ENCODE measurements at regions not wholly inside any gene's neighbourhood (a gene's known extent, or its start where the extent isn't known, plus 50 kb on each side); places are given as distances from the start of the nearest gene placed in this dataset.
A peak's percentile ranks its signal among the peaks of the same experiment; 100 is the strongest.
"Not testable (repeated sequence)": the region's sequence is repeated elsewhere in the genome, so short reads cannot be mapped to it uniquely, and the experiment has no call there.

DNA sequence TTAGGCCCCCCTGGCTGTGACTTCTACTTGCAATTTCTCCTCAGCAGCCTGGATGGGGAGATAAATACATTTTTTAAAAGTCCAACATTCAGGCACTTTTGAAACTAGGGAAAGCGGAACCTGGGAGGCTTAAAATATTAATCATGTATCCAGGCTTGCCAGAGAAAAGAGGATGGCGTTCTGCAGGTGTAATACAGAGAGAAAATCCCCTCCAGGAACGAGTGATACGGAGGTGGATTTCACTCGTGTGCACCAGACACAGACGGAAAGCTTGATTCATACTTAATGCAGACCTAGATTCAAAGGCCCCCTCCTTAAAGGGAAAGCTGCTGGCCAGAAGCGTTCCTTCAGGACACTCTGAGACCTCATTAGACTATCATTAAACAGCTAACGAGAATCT lies 354.0 kb upstream of the BOD1L1 start:
- DNase-seq (ENCODE audit: low read depth in 4 of 4, low spot score in 3 of 4) = no peak

GRCh38 chr4:13982010-13982409 lies 354.5 kb upstream of the BOD1L1 start:
- DNase-seq (ENCODE audit: low read depth in 4 of 4, low spot score in 3 of 4) = no peak

DNA sequence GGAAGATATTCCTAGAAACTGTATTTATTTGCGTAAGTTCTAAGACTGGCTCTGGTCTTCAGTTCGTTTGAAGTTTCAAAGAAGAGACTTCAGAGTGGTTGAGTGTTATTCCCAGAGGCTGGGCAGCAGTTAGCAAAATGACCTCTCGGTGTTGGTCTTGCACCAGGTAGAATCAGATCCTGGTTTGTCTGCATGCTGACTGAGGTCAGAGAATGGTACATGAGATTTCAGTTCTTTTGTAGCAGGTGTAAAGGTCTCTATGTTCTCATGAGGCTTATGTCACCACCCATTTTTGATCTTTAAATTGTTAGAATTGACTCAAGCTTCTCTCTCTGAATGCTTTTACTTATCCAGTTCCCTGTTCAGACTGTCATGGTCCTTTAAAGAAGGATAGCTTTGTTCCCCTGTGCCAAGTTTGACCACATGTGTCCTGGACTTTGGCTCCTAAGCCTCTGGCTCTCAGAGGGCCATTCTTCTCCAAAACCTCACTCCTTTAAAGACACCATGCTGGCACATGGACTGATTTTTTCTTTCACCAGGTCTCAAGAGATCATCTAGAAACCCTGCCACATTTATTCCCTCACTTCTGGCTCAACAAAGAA lies 355.8 kb upstream of the BOD1L1 start:
- no peak for DNase-seq (ENCODE audit: low read depth in 4 of 4, low spot score in 3 of 4)

DNA sequence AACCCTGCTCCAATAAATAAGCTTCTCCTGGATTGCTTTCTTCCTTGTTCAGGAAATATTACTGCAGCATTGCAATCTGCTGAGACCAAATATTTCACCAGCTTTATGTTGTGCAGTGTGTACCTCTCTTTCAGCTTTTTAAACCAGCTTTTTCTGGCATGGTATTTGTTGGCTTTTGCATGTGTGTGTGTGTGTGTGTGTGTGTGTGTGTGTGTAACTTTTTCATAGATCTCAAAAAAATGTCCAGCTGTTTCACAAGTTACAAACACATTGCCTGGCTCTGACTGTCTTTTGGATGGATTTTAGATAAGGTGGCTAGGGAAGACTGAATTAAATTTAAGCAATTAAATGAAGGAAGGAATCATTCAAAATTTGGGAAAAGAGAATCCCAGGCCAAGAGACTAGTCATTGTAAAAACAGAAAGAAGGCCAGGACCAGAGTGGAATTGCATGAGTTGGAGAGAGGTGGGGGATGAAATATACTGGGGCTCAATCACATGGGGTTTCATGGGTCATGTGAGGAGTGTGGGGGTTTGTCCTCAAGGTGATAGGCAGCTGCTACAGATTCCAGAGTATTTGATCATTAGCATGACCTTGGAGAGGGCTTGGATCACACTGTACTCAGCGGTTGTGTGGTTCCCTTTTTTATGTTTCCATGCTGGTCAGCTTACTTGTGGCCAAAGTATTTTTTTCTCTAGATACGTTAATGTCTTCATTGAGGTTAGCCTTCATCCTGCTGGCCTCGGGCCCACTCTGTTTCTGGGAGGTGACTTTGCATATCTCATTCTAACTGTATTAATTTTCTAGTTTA lies 357.7 kb upstream of the BOD1L1 start:
- DNase-seq (ENCODE audit: low read depth in 4 of 4, low spot score in 3 of 4) = no peak

DNA sequence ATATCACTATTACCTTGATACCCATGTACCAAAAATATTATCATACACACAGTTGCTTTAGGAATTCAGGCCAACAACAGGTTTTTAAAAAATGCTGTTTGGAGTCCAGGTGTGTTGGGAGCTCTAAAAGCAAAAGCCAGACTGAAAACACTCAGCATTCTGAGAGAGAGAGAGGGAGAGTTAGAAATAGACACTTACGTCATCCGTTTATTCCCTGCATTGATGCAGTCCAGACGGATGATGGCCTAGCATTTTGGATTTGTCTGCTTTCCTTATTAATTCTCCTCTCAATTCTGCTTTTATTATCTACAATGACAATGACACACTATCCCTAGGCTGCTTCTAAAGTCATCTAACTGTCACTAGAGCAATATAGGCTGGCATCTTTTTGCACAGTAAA lies 358.3 kb upstream of the BOD1L1 start:
- DNase-seq (ENCODE audit: low read depth in 4 of 4, low spot score in 3 of 4) = no peak

GRCh38 chr4:13986548-13986947 lies 359.0 kb upstream of the BOD1L1 start:
- no peak for DNase-seq (ENCODE audit: low read depth in 4 of 4, low spot score in 3 of 4)

GRCh38 chr4:13988353-13989305 lies 361.1 kb upstream of the BOD1L1 start:
- no peak for DNase-seq (ENCODE audit: low read depth in 4 of 4, low spot score in 3 of 4)

DNA sequence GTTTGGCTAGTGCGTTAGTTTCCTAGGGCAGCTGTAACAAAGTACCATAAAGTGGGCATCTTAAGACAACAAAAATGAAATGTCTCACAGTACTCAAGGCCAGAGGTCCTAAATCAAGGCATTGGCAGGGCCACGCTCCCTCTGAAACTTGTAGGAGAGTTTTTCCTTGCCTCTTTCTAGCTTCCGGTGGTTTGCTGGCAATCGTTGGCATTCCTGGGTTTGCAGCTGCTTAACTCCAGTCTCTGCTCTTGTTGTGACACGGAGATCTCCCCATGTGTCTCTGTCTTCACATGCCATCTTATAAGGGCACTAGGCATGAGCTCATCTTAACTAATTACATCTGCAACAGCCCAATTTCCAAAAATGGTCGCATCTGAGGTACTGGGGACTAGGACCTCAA lies 362.0 kb upstream of the BOD1L1 start:
- no peak for DNase-seq (ENCODE audit: low read depth in 4 of 4, low spot score in 3 of 4)

DNA sequence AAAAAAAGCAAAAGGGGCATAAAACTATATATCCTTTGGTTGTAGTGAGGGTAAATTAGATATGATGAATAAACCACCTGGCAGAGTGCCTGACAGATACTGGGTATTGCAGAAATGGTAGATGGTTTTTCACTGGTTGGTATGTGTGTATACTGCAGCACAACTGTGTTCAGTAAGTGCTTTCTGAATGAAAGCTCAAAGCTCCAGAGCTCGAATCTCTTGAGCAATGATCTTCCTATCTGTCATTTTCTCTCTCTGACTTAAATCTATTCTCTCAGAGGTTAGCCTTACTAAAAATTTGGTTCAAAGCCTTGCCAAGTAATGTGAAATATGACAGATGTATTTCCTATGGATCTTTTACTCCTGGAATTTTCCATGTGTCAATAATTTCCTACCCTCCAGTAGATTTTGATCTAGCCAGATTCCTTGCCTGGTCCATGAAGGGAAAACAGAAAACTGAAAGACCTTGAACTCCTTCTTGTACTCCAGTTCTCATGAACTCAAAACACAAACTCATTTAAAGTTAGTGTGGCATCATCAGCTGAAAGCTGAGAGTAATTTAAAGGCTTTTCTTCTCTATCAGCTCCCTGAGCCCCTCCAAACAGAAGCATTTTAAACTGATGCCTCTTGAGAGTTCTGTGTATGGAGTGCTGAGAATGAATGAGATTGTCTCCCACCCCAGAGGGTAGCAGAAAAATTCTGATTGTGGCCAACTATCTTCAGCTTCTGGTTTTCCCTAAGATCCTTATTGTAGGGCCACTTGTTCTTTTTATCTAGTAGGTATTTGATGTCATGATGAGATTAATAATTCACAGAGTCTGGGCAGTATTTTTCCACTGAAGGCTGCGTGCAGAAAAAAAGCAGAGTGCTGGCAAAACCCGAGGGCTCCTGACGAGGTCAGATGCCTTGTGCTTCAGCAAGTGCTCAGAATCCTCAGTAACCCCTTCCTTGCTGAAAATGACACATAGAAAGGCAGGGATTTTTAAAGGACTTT lies 363.4 kb upstream of the BOD1L1 start:
- DNase-seq (ENCODE audit: low read depth in 4 of 4, low spot score in 3 of 4) = peak; percentile 7 to 45 (median 22)

- no peak for DNase-seq (ENCODE audit: low read depth in 4 of 4, low spot score in 3 of 4)
Observed at GRCh38 chr4:13992041-13992440, 364.5 kb upstream of the BOD1L1 start.

- DNase-seq (ENCODE audit: low read depth in 4 of 4, low spot score in 3 of 4) = no peak
Observed at GRCh38 chr4:13992975-13993520, 365.5 kb upstream of the BOD1L1 start.

DNA sequence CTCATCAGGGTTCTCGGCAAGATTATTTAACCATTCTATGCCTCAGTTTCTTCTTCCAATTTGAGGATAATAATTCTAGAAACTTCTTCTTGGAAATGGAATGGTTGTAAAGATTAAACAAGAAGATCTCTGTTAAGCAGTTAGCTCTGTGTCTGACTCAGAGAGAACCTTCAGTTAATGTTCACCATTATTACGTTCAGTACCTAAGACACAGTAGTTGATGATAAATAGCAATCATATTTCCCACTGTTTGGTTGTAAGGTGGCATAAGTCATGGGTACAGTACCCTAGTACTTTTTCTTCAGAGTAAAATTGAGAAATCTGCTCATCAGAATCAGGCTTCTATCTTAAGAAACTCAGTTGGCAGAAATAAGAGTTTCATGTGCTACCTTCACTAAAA lies 366.5 kb upstream of the BOD1L1 start:
- no peak for DNase-seq (ENCODE audit: low read depth in 4 of 4, low spot score in 3 of 4)

DNA sequence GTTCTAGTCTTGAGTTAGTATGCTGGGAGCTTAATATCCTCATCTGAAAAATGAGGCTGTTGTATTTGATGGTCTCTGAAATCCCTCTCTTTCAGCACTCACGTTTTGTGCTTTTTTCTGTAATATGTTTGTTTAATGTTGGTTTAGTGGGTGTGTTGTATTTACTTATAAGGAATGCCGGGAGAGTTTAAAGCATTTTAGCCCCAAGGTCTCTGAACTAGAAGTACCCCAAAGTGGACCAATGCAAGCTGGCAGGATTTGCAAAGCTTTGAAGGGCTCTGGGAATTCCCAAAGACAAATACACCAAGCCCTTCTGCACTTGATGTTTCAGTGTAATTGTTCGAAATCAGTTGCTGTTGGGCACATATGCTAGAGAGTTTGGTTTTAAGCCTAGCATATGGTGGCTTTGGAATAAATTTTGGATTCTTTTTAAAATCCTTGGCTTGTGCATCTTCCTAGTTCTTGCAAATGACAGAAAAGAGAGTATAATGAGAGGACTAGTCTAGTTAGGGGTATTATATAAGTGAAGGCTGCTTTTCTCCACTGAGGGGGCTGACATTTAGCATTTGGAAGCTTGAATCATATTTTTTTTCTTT lies 371.4 kb upstream of the BOD1L1 start:
- no peak for DNase-seq (ENCODE audit: low read depth in 4 of 4, low spot score in 3 of 4)

- no peak for DNase-seq (ENCODE audit: low read depth in 4 of 4, low spot score in 3 of 4)
Observed at GRCh38 chr4:14000091-14000814, 372.7 kb upstream of the BOD1L1 start.

DNA sequence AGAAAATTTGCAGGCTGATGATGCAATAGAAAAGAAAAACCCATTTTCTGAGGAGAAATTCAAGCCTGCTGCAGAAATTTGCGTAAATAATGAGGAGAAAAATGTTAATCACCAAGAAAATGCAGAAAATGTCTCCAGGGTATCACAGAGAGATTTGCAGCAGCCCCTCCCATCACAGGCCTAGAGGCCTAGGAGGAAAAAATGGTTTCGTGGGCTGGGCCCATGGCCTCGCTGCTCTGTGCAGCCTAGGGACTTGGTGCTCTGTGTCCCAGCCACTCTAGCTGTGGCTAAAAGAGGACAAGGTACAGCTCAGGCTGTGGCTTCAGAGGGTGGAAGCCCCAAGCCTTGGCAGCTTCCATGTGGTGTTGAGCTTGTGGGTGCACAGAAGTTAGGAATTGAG lies 374.8 kb upstream of the BOD1L1 start:
- not testable (repeated sequence) for DNase-seq (ENCODE audit: low read depth in 4 of 4, low spot score in 3 of 4)

GRCh38 chr4:14008494-14008893 lies 381.0 kb upstream of the BOD1L1 start:
- no peak for DNase-seq (ENCODE audit: low read depth in 4 of 4, low spot score in 3 of 4)

DNA sequence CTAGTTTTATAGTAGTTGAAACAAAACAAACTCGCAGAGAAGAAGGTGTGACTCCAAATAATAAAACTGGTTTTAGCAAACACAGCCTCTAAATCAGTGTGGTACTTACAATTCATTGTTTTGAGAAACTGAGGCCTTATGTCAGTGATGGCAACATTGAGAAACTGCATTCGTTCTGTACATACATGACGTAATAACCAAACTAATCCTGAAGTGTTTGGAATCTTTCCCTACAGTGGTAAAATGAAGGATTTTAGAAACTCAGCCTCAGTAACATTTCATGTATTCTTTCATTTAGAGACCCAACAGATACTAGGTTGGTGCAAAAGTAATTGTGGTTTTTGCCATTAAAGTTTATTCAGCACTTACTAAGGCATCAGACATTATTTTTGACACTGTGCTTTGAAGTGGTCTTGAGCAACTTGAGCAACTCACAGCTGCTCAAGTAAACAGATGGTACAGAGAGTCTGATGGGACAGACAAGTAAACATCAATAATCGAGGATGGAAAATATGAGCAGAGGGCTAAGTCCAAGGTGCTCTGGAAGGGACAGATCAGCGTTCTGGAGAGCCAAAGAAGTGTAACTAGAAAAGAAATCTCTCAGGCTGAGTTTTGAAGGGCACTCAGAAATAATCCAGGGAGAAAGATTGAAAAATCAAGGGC lies 390.8 kb upstream of the BOD1L1 start:
- DNase-seq (ENCODE audit: low read depth in 4 of 4, low spot score in 3 of 4) = no peak

GRCh38 chr4:14022456-14022855 lies 394.9 kb upstream of the BOD1L1 start:
- DNase-seq (ENCODE audit: low read depth in 4 of 4, low spot score in 3 of 4) = no peak
